ENCODE measurements at regions not wholly inside any gene's neighbourhood (a gene's known extent, or its start where the extent isn't known, plus 50 kb on each side); places are given as distances from the start of the nearest gene placed in this dataset.

DNA sequence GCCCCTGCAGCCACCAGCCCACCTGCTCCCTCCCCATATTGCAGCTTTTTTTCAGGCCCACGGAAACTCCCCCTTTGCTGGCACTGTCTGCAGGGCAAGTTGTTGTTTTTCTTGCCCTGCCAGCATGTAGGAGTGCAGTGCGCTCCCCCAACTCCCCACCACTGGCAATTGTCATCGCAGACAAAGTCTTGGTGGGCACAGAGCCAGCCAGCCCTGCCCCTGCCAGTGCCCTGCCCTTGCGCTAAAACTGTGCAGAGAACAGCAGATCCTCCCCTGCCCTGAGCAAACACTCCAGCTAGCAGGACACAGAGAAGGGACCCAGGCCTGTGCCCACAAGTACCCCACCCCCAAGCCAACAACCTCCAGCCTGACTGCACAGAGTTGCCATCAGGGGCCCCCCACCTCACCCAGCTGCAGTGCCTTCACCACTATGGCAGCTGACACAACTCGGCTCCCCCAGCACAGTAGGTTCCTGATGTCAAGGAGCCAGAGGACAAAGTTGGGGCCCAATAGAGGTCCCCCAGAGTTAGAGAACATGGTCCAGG lies 158.1 kb upstream of the ARHGAP42 start (continued):
- TF ChIP-seq, protein P1, sequence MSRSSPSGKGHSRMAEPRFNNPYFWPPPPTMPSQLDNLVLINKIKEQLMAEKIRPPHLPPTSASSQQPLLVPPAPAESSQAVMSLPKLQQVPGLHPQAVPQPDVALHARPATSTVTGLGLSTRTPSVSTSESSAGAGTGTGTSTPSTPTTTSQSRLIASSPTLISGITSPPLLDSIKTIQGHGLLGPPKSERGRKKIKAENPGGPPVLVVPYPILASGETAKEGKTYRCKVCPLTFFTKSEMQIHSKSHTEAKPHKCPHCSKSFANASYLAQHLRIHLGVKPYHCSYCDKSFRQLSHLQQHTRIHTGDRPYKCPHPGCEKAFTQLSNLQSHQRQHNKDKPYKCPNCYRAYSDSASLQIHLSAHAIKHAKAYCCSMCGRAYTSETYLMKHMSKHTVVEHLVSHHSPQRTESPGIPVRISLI (CRISPR knock-in tag; IDR thresholded peaks at IDR 0.05; ENCODE audit: borderline replicate concordance), result no peak
- TF ChIP-seq MXD3 (CRISPR knock-in tag; IDR thresholded peaks at IDR 0.05) (no peak), POLR2AphosphoS5 (IDR thresholded peaks at IDR 0.05; ENCODE audit: low read depth, low read length) (no peak), ZNF768 (CRISPR knock-in tag; IDR thresholded peaks at IDR 0.05) (no peak), TBX2 (CRISPR knock-in tag; IDR thresholded peaks at IDR 0.05; ENCODE audit: borderline replicate concordance) (no peak), NR2F2 (IDR thresholded peaks at IDR 0.05; ENCODE audit: borderline replicate concordance, low read depth) (no peak), TARDBP (CRISPR knock-in tag; IDR thresholded peaks at IDR 0.05) (no peak), SRY (CRISPR knock-in tag; IDR thresholded peaks at IDR 0.05) (no peak), KDM5A (IDR thresholded peaks at IDR 0.05; ENCODE audit: borderline replicate concordance, low read length) (no peak), ZNF235 (CRISPR knock-in tag; IDR thresholded peaks at IDR 0.05; ENCODE audit: borderline replicate concordance) (no peak)
- TF ChIP-seq, protein P2, sequence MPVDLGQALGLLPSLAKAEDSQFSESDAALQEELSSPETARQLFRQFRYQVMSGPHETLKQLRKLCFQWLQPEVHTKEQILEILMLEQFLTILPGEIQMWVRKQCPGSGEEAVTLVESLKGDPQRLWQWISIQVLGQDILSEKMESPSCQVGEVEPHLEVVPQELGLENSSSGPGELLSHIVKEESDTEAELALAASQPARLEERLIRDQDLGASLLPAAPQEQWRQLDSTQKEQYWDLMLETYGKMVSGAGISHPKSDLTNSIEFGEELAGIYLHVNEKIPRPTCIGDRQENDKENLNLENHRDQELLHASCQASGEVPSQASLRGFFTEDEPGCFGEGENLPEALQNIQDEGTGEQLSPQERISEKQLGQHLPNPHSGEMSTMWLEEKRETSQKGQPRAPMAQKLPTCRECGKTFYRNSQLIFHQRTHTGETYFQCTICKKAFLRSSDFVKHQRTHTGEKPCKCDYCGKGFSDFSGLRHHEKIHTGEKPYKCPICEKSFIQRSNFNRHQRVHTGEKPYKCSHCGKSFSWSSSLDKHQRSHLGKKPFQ (CRISPR knock-in tag; IDR thresholded peaks at IDR 0.05; ENCODE audit: insufficient replicate concordance), result no peak
- TF ChIP-seq, protein P3, sequence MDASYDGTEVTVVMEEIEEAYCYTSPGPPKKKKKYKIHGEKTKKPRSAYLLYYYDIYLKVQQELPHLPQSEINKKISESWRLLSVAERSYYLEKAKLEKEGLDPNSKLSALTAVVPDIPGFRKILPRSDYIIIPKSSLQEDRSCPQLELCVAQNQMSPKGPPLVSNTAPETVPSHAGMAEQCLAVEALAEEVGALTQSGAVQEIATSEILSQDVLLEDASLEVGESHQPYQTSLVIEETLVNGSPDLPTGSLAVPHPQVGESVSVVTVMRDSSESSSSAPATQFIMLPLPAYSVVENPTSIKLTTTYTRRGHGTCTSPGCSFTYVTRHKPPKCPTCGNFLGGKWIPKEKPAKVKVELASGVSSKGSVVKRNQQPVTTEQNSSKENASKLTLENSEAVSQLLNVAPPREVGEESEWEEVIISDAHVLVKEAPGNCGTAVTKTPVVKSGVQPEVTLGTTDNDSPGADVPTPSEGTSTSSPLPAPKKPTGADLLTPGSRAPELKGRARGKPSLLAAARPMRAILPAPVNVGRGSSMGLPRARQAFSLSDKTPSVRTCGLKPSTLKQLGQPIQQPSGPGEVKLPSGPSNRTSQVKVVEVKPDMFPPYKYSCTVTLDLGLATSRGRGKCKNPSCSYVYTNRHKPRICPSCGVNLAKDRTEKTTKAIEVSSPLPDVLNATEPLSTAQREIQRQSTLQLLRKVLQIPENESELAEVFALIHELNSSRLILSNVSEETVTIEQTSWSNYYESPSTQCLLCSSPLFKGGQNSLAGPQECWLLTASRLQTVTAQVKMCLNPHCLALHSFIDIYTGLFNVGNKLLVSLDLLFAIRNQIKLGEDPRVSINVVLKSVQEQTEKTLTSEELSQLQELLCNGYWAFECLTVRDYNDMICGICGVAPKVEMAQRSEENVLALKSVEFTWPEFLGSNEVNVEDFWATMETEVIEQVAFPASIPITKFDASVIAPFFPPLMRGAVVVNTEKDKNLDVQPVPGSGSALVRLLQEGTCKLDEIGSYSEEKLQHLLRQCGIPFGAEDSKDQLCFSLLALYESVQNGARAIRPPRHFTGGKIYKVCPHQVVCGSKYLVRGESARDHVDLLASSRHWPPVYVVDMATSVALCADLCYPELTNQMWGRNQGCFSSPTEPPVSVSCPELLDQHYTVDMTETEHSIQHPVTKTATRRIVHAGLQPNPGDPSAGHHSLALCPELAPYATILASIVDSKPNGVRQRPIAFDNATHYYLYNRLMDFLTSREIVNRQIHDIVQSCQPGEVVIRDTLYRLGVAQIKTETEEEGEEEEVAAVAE (CRISPR knock-in tag; IDR thresholded peaks at IDR 0.05; ENCODE audit: borderline replicate concordance), result no peak
- TF ChIP-seq, protein P4, sequence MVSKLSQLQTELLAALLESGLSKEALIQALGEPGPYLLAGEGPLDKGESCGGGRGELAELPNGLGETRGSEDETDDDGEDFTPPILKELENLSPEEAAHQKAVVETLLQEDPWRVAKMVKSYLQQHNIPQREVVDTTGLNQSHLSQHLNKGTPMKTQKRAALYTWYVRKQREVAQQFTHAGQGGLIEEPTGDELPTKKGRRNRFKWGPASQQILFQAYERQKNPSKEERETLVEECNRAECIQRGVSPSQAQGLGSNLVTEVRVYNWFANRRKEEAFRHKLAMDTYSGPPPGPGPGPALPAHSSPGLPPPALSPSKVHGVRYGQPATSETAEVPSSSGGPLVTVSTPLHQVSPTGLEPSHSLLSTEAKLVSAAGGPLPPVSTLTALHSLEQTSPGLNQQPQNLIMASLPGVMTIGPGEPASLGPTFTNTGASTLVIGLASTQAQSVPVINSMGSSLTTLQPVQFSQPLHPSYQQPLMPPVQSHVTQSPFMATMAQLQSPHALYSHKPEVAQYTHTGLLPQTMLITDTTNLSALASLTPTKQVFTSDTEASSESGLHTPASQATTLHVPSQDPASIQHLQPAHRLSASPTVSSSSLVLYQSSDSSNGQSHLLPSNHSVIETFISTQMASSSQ (IDR thresholded peaks at IDR 0.05; ENCODE audit: low read depth), result no peak
- TF ChIP-seq, protein P4 (CRISPR knock-in tag; IDR thresholded peaks at IDR 0.05; ENCODE audit: borderline replicate concordance), result no peak
- TF ChIP-seq, protein P5, sequence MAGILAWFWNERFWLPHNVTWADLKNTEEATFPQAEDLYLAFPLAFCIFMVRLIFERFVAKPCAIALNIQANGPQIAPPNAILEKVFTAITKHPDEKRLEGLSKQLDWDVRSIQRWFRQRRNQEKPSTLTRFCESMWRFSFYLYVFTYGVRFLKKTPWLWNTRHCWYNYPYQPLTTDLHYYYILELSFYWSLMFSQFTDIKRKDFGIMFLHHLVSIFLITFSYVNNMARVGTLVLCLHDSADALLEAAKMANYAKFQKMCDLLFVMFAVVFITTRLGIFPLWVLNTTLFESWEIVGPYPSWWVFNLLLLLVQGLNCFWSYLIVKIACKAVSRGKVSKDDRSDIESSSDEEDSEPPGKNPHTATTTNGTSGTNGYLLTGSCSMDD (CRISPR knock-in tag; IDR thresholded peaks at IDR 0.05), result no peak
